CD14-positive monocyte (primary cell): ENCODE measurements at regions not wholly inside any gene's neighbourhood (a gene's known extent, or its start where the extent isn't known, plus 50 kb on each side); places are given as distances from the start of the nearest gene placed in this dataset.

Experiments used
- DNase-seq, 3 donors: peaks; one replicate each; pipeline ENCODE4 v3.0.0-alpha.2; 2011 to 2022
- H2AFZ ChIP-seq: 2 replicates; pipeline ENCODE4 v1.6.0; 2012; ENCODE audit warnings: mild to moderate bottlenecking, low read depth, low read length, inconsistent platforms; ENCODE audit not compliant: insufficient read depth, poor library complexity, severe bottlenecking
- H3K27ac ChIP-seq, 2 donors: 1 replicate in 1 of 2; 2 replicates in 1 of 2; pipeline ENCODE4 v1.5.1; 2012 to 2013; ENCODE audit warnings: low read length in 2 of 2, control low read depth in 1 of 2, inconsistent platforms in 1 of 2, low read depth in 1 of 2, mild to moderate bottlenecking in 1 of 2
- H3K27me3 ChIP-seq, 2 donors: one replicate each; pipeline versions ENCODE4 v1.6.0 to v1.6.1; 2011 to 2013; ENCODE audit warnings: low read length in 2 of 2; ENCODE audit not compliant: control insufficient read depth in 2 of 2, insufficient read depth in 2 of 2
- H3K36me3 ChIP-seq, 2 donors: replicated peaks in 1 of 2; 1 replicate in 1 of 2; 2 replicates in 1 of 2; pipeline versions ENCODE4 v1.5.1 to v1.6.1; 2012 to 2013; ENCODE audit warnings: low read length in 2 of 2, control low read depth in 1 of 2, inconsistent platforms in 1 of 2, mild to moderate bottlenecking in 1 of 2; ENCODE audit not compliant: insufficient read depth in 2 of 2, control insufficient read depth in 1 of 2
- H3K4me1 ChIP-seq, 2 donors: 1 replicate in 1 of 2; 2 replicates in 1 of 2; pipeline versions ENCODE4 v1.5.1 to v1.6.1; 2012 to 2013; ENCODE audit warnings: low read length in 2 of 2, control low read depth in 1 of 2, inconsistent platforms in 1 of 2, mild to moderate bottlenecking in 1 of 2, moderate library complexity in 1 of 2; ENCODE audit not compliant: insufficient read depth in 2 of 2, control insufficient read depth in 1 of 2
- H3K4me2 ChIP-seq: replicated peaks from 2 replicates; pipeline ENCODE3; 2012; ENCODE audit warnings: low read length, moderate library complexity, mild to moderate bottlenecking; ENCODE audit not compliant: poor library complexity, severe bottlenecking; ENCODE audit errors: extremely low read depth
- H3K4me3 ChIP-seq, 3 experiments: fragments of 200-600 bp in 1 of 3; sonication (generic) in 1 of 3; replicated peaks in 1 of 3; 1 replicate in 2 of 3; 2 replicates in 1 of 3; pipeline ENCODE4 v1.5.1; 2011 to 2013; ENCODE audit warnings: low read length in 3 of 3, mild to moderate bottlenecking in 3 of 3, control low read depth in 2 of 3, low read depth in 2 of 3, inconsistent platforms in 1 of 3, moderate library complexity in 1 of 3
- H3K79me2 ChIP-seq: 2 replicates; pipeline ENCODE4 v1.6.0; 2012; ENCODE audit warnings: mild to moderate bottlenecking, control low read depth, inconsistent platforms, low read length, moderate library complexity; ENCODE audit not compliant: insufficient read depth
- H3K9ac ChIP-seq: 2 replicates; pipeline ENCODE4 v1.6.0; 2017; ENCODE audit warnings: low read length, mild to moderate bottlenecking; ENCODE audit not compliant: insufficient read depth, poor library complexity, severe bottlenecking
- H3K9me3 ChIP-seq, 2 donors: replicated peaks in 1 of 2; 1 replicate in 1 of 2; 2 replicates in 1 of 2; pipeline versions ENCODE4 v1.5.1 to v1.6.1; 2012 to 2013; ENCODE audit warnings: low read length in 2 of 2, control low read depth in 1 of 2; ENCODE audit not compliant: control insufficient read depth in 1 of 2, insufficient read depth in 1 of 2
- H4K20me1 ChIP-seq: 2 replicates; pipeline ENCODE4 v1.6.0; 2012; ENCODE audit warnings: mild to moderate bottlenecking, low read length, control low read depth, moderate library complexity; ENCODE audit not compliant: insufficient read depth
- H3K27ac Mint-ChIP-seq, 7 donors: one replicate each; pipeline ENCODE4 v1.8.0; 2020; ENCODE audit warnings: mild to moderate bottlenecking in 7 of 7, mixed read lengths in 7 of 7, moderate library complexity in 6 of 7, inconsistent platforms in 2 of 7
- H3K27me3 Mint-ChIP-seq, 3 donors: one replicate each; pipeline ENCODE4 v1.8.0; 2021 to 2022; ENCODE audit warnings: low read depth in 3 of 3, mild to moderate bottlenecking in 3 of 3, mixed read lengths in 3 of 3, moderate library complexity in 3 of 3, inconsistent platforms in 1 of 3
- H3K36me3 Mint-ChIP-seq, 2 donors: one replicate each; pipeline ENCODE4 v1.8.0; 2020; ENCODE audit warnings: mixed read lengths in 2 of 2, inconsistent platforms in 1 of 2, mild to moderate bottlenecking in 1 of 2
- H3K4me1 Mint-ChIP-seq: one replicate; pipeline ENCODE4 v1.8.0; 2020; ENCODE audit warnings: mild to moderate bottlenecking, mixed read lengths
- H3K4me3 Mint-ChIP-seq, 2 donors: one replicate each; pipeline ENCODE4 v1.8.0; 2020; ENCODE audit warnings: mild to moderate bottlenecking in 2 of 2, mixed read lengths in 2 of 2, moderate library complexity in 1 of 2
- H3K9me3 Mint-ChIP-seq, 7 donors: one replicate each; pipeline ENCODE4 v1.8.0; 2020 to 2022; ENCODE audit warnings: mixed read lengths in 7 of 7, mild to moderate bottlenecking in 6 of 7, moderate library complexity in 6 of 7, inconsistent platforms in 2 of 7
- CTCF ChIP-seq: fragments of 200-600 bp; IDR thresholded peaks from one replicate; pipeline ENCODE4 v1.8.0; 2022; ENCODE audit warnings: antibody characterized with exemption, mild to moderate bottlenecking
- WGBS: methylation state at CpG from one replicate; pipeline ENCODE4 v1.1.5; 2013; ENCODE audit warnings: missing lambda C conversion rate; ENCODE audit not compliant: insufficient coverage; 5-methylcytosine and 5-hydroxymethylcytosine counted together
- intact Hi-C, 2 donors: fragments of 100-400 bp; cut with micrococcal nuclease; formaldehyde crosslinking; loops; one replicate each; pipeline versions ENCODE4 v1.15.0 to v1.15.1; 2023

- no peak for DNase-seq
- H3K27me3 Mint-ChIP-seq, result peaks cover 0 to 1% (median 0%) of the 10 kb centered on the region in 3 donors
- H3K27ac Mint-ChIP-seq, result no peak overlapping the region
- peaks cover 0 to 14% (median 3%) of the 10 kb centered on the region in 7 donors for H3K9me3 Mint-ChIP-seq
- Histone ChIP-seq H3K27ac (no peak overlapping the region), H3K36me3 (no peaks in the 10 kb centered on the region), H3K27me3 (no peaks in the 10 kb centered on the region), H3K4me2 (no peak overlapping the region), H3K4me3 (no peak overlapping the region), H3K79me2 (no peaks in the 10 kb centered on the region), H2AFZ (no peak overlapping the region), H3K9ac (no peak overlapping the region), H3K4me1 (no peaks in the 10 kb centered on the region), H3K9me3 (peaks cover 0 to 4% of the 10 kb centered on the region in 2 donors), H4K20me1 (no peaks in the 10 kb centered on the region)
- no peak for TF ChIP-seq CTCF
- 100% methylated on average over 1 of the region's 2 CpGs for WGBS
- intact Hi-C loops, result no loop called here
- no peak overlapping the region for H3K4me3 Mint-ChIP-seq
- H3K36me3 Mint-ChIP-seq, result no peaks in the 10 kb centered on the region
- H3K4me1 Mint-ChIP-seq, result no peaks in the 10 kb centered on the region
These were observed 99.7 kb upstream of the NXPH2 start for GRCh38 chr2:138879931-138880330.

GRCh38 chr2:138877421-138877820 is 97.2 kb upstream of the NXPH2 start:
- WGBS, result no CpG with 5 or more reads among the region's 3 CpGs
- Histone ChIP-seq H3K4me2 (no peak overlapping the region), H3K79me2 (no peaks in the 10 kb centered on the region), H3K27me3 (no peaks in the 10 kb centered on the region), H3K4me1 (no peaks in the 10 kb centered on the region), H3K27ac (no peak overlapping the region), H2AFZ (no peak overlapping the region), H3K4me3 (no peak overlapping the region), H3K9me3 (peaks cover 0 to 4% of the 10 kb centered on the region in 2 donors), H4K20me1 (no peaks in the 10 kb centered on the region), H3K9ac (no peak overlapping the region), H3K36me3 (no peaks in the 10 kb centered on the region)
- no peak overlapping the region for H3K4me3 Mint-ChIP-seq
- no peak for TF ChIP-seq CTCF
- no peaks in the 10 kb centered on the region for H3K36me3 Mint-ChIP-seq
- peak overlapping the region in 1 of 7 donors; percentile 25 for H3K27ac Mint-ChIP-seq
- no peak for DNase-seq
- intact Hi-C loops, result no loop called here
- H3K4me1 Mint-ChIP-seq, result no peaks in the 10 kb centered on the region
- H3K27me3 Mint-ChIP-seq, result peaks cover 0 to 1% (median 0%) of the 10 kb centered on the region in 3 donors
- H3K9me3 Mint-ChIP-seq, result peaks cover 0 to 12% (median 3%) of the 10 kb centered on the region in 7 donors
